Fibroblast of villous mesenchyme (primary cell): ENCODE measurements at regions not wholly inside any gene's neighbourhood (a gene's known extent, or its start where the extent isn't known, plus 50 kb on each side); places are given as distances from the start of the nearest gene placed in this dataset.
"Not testable (repeated sequence)": the region's sequence is repeated elsewhere in the genome, so short reads cannot be mapped to it uniquely, and the experiment has no call there.

Experiments
- DNase-seq: peaks from one replicate; pipeline ENCODE4 v3.0.0-alpha.2; 2010; ENCODE audit warnings: low read depth
- H3K4me3 ChIP-seq: 2 replicates; pipeline ENCODE4 v1.5.1; 2011; ENCODE audit warnings: low read depth, mild to moderate bottlenecking, low read length
- CTCF ChIP-seq: IDR thresholded peaks from 2 replicates; pipeline ENCODE4 v1.5.1; 2012; ENCODE audit warnings: low read depth, mild to moderate bottlenecking, low read length; ENCODE audit not compliant: insufficient read depth

GRCh38 chr14:58770491-58770982, 132.8 kb downstream of the DACT1 start:
- H3K4me3 ChIP-seq = no peak overlapping the region
- DNase-seq = no peak
- TF ChIP-seq CTCF = no peak

- H3K4me3 ChIP-seq = no peak overlapping the region
- no peak for DNase-seq
- TF ChIP-seq CTCF = no peak
Measured at GRCh38 chr14:58771016-58771415, 133.3 kb downstream of the DACT1 start.

GRCh38 chr14:58772116-58772515, 134.4 kb downstream of the DACT1 start:
- TF ChIP-seq CTCF = no peak
- H3K4me3 ChIP-seq = no peak overlapping the region
- DNase-seq = no peak

GRCh38 chr14:58772794-58773620, 135.2 kb downstream of the DACT1 start:
- no peak for TF ChIP-seq CTCF
- H3K4me3 ChIP-seq = no peak overlapping the region
- peak; percentile 77 for DNase-seq

- no peak for TF ChIP-seq CTCF
- H3K4me3 ChIP-seq = no peak overlapping the region
- no peak for DNase-seq
Measured at GRCh38 chr14:58774531-58774930, 136.8 kb downstream of the DACT1 start.

- H3K4me3 ChIP-seq, DNase-seq: not testable (repeated sequence)
Measured at GRCh38 chr14:58775130-58775529, 137.4 kb downstream of the DACT1 start.

- DNase-seq = no peak
- no peak overlapping the region for H3K4me3 ChIP-seq
- TF ChIP-seq CTCF = no peak
Measured at GRCh38 chr14:58776516-58776915, 138.8 kb downstream of the DACT1 start.
